ENCODE measurements at regions not wholly inside any gene's neighbourhood (a gene's known extent, or its start where the extent isn't known, plus 50 kb on each side); places are given as distances from the start of the nearest gene placed in this dataset.

DNA sequence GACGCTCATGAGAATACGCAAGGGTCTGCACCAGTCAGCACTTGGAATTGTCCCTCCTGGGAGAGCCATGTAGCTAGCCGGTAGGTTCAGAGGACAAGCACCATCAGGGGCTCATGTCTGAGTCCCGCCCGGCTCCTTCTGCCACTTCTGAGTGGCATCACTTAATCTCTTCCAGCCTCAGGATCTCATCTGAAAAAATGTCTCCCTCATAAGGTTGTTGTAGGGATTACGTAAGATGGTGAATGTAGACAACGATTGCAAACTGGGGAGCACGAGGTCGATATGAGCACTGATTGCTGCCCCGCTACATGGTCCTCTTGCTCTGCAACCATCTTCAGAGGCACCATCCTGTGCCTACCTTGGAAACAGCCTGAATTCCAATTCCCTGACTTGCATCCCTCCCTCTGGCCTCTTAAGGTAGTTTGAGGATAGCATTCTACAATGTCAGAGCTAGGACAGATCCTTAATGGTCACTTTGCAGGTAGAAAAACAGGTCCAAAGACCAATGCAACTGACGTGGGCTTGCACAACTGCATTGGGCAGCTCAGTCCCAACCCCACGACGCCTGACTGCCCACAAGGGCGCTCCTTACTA lies 115.8 kb upstream of the TMEM45B start:
- H3K4me3 ChIP-seq (ENCODE audit: low read length) = no peak overlapping the region
- H2AFZ ChIP-seq (ENCODE audit: low read depth, low read length) = no peak overlapping the region
- H3K27ac ChIP-seq (ENCODE audit: low read length) = no peak overlapping the region
- no peaks in the 10 kb centered on the region for H3K79me2 ChIP-seq (replicated peaks; ENCODE audit: insufficient read depth, low read length)
- TF ChIP-seq EP300 (conservative IDR thresholded peaks at IDR 0.05; ENCODE audit: poor library complexity, severe bottlenecking) (no peak), POLR2AphosphoS5 (IDR thresholded peaks at IDR 0.05) (no peak), SMC3 (conservative IDR thresholded peaks at IDR 0.05; ENCODE audit: poor library complexity) (no peak), EZH2 (IDR thresholded peaks at IDR 0.05; ENCODE audit: borderline replicate concordance, insufficient read depth, low read length, poor library complexity, severe bottlenecking) (no peak), TAF1 (IDR thresholded peaks at IDR 0.05; ENCODE audit: low read depth) (no peak), RAD21 (conservative IDR thresholded peaks at IDR 0.05) (no peak), MXI1 (conservative IDR thresholded peaks at IDR 0.05; ENCODE audit: poor library complexity, severe bottlenecking) (no peak)
- TF ChIP-seq, protein P1, sequence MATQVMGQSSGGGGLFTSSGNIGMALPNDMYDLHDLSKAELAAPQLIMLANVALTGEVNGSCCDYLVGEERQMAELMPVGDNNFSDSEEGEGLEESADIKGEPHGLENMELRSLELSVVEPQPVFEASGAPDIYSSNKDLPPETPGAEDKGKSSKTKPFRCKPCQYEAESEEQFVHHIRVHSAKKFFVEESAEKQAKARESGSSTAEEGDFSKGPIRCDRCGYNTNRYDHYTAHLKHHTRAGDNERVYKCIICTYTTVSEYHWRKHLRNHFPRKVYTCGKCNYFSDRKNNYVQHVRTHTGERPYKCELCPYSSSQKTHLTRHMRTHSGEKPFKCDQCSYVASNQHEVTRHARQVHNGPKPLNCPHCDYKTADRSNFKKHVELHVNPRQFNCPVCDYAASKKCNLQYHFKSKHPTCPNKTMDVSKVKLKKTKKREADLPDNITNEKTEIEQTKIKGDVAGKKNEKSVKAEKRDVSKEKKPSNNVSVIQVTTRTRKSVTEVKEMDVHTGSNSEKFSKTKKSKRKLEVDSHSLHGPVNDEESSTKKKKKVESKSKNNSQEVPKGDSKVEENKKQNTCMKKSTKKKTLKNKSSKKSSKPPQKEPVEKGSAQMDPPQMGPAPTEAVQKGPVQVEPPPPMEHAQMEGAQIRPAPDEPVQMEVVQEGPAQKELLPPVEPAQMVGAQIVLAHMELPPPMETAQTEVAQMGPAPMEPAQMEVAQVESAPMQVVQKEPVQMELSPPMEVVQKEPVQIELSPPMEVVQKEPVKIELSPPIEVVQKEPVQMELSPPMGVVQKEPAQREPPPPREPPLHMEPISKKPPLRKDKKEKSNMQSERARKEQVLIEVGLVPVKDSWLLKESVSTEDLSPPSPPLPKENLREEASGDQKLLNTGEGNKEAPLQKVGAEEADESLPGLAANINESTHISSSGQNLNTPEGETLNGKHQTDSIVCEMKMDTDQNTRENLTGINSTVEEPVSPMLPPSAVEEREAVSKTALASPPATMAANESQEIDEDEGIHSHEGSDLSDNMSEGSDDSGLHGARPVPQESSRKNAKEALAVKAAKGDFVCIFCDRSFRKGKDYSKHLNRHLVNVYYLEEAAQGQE (IDR thresholded peaks at IDR 0.05; ENCODE audit: borderline replicate concordance) = no peak
- TF ChIP-seq, protein P2, sequence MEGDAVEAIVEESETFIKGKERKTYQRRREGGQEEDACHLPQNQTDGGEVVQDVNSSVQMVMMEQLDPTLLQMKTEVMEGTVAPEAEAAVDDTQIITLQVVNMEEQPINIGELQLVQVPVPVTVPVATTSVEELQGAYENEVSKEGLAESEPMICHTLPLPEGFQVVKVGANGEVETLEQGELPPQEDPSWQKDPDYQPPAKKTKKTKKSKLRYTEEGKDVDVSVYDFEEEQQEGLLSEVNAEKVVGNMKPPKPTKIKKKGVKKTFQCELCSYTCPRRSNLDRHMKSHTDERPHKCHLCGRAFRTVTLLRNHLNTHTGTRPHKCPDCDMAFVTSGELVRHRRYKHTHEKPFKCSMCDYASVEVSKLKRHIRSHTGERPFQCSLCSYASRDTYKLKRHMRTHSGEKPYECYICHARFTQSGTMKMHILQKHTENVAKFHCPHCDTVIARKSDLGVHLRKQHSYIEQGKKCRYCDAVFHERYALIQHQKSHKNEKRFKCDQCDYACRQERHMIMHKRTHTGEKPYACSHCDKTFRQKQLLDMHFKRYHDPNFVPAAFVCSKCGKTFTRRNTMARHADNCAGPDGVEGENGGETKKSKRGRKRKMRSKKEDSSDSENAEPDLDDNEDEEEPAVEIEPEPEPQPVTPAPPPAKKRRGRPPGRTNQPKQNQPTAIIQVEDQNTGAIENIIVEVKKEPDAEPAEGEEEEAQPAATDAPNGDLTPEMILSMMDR (IDR thresholded peaks at IDR 0.05; ENCODE audit: poor library complexity, severe bottlenecking) = no peak
- H3K27me3 ChIP-seq (ENCODE audit: insufficient read depth, low read depth, low read length) = no peaks in the 10 kb centered on the region
- no peak overlapping the region for H3K9ac ChIP-seq (ENCODE audit: low read length)
- no peaks in the 10 kb centered on the region for H3K9me2 ChIP-seq (ENCODE audit: insufficient read depth, low read length)
- H3K4me2 ChIP-seq (ENCODE audit: low read length) = no peak overlapping the region
- no peaks in the 10 kb centered on the region for H4K20me1 ChIP-seq (ENCODE audit: insufficient read depth)
- no peaks in the 10 kb centered on the region for H3K36me3 ChIP-seq (ENCODE audit: insufficient read depth, low read length)
- no peaks in the 10 kb centered on the region for H3F3A ChIP-seq (ENCODE audit: insufficient read depth, low read length, poor library complexity, severe bottlenecking)
- no peaks in the 10 kb centered on the region for H3K9me3 ChIP-seq (ENCODE audit: low read length)

DNA sequence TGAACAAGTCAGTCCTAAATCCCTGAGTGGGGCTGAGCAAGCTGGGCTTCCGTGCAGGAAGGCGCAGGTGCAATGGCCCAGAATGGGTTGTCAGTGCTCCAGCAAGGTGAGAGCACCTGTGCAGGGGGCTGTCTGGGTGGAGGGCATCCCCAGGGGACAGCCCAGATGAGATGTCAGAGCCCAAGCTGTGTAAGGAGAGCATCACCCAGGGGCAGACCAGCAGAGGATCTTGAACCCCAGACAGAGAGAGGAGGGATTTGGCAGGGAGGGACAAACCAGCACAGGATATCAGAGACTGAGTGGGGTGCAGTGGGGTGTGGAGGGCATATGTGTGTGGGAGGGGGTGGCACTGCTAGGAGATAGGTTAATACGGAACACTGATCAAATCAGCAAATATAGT lies 114.9 kb upstream of the TMEM45B start:
- H3K9ac ChIP-seq (ENCODE audit: low read length) = no peak overlapping the region
- TF ChIP-seq MXI1 (conservative IDR thresholded peaks at IDR 0.05; ENCODE audit: poor library complexity, severe bottlenecking) (no peak), EZH2 (IDR thresholded peaks at IDR 0.05; ENCODE audit: borderline replicate concordance, insufficient read depth, low read length, poor library complexity, severe bottlenecking) (no peak)
- TF ChIP-seq, protein P1 (IDR thresholded peaks at IDR 0.05; ENCODE audit: borderline replicate concordance) = no peak
- no peaks in the 10 kb centered on the region for H3K9me3 ChIP-seq (ENCODE audit: low read length)
- H3K79me2 ChIP-seq (replicated peaks; ENCODE audit: insufficient read depth, low read length) = no peaks in the 10 kb centered on the region
- H3K4me3 ChIP-seq (ENCODE audit: low read length) = no peak overlapping the region
- H4K20me1 ChIP-seq (ENCODE audit: insufficient read depth) = no peaks in the 10 kb centered on the region
- no peak overlapping the region for H2AFZ ChIP-seq (ENCODE audit: low read depth, low read length)
- H3F3A ChIP-seq (ENCODE audit: insufficient read depth, low read length, poor library complexity, severe bottlenecking) = no peaks in the 10 kb centered on the region
- H3K9me2 ChIP-seq (ENCODE audit: insufficient read depth, low read length) = no peaks in the 10 kb centered on the region
- no peak overlapping the region for H3K27ac ChIP-seq (ENCODE audit: low read length)
- H3K36me3 ChIP-seq (ENCODE audit: insufficient read depth, low read length) = no peaks in the 10 kb centered on the region
- H3K4me2 ChIP-seq (ENCODE audit: low read length) = no peak overlapping the region
- no peaks in the 10 kb centered on the region for H3K27me3 ChIP-seq (ENCODE audit: insufficient read depth, low read depth, low read length)
